ENCODE measurements at regions not wholly inside any gene's neighbourhood (a gene's known extent, or its start where the extent isn't known, plus 50 kb on each side); places are given as distances from the start of the nearest gene placed in this dataset.

DNA sequence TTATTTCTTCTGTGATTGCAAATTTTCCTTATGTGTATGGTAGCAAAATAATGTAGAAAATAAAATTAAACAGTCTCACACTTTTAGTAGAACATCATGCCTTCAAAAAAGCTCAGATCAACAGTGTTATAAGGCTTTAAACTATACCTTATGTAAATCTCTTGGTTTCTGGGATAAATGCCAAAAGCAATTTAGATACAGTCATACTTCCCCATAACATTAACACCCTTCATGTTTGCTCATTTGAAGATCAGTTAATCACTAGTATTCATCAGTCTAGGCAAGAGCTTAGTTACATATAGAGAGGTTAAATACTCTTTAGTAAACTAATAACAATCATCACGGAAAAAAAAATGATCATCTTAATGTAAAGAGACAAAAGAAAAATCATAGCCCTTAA lies 421.8 kb upstream of the ANO3 start:
- no peak overlapping the region for H3K4me3 ChIP-seq (ENCODE audit: control insufficient read depth in 2 of 3, extremely low read depth in 1 of 3, insufficient read depth in 2 of 3, low read depth in 1 of 3, low read length in 3 of 3)
- DNase-seq (ENCODE audit: low read depth, low spot score) = no peak
- H2AFZ ChIP-seq (ENCODE audit: control insufficient read depth, low read length) = no peak overlapping the region
- dilution Hi-C loops (cut with MboI; ENCODE audit: extremely low pct_ligation_motif_present, low sequenced_read_pairs) = no loop called here
- no peaks in the 10 kb centered on the region for H4K20me1 ChIP-seq (ENCODE audit: control insufficient read depth, extremely low read depth, insufficient read depth, low read length)
- no peaks in the 10 kb centered on the region for H3K9me3 ChIP-seq (ENCODE audit: control insufficient read depth, low read depth, low read length)
- H3K79me2 ChIP-seq (ENCODE audit: control insufficient read depth, insufficient read depth, low read length) = no peaks in the 10 kb centered on the region
- no peaks in the 10 kb centered on the region for H3K9me1 ChIP-seq (ENCODE audit: control insufficient read depth, extremely low read depth, insufficient read depth, low read length)
- H3K4me1 ChIP-seq (ENCODE audit: control insufficient read depth, extremely low read depth, insufficient read depth, low read length) = no peaks in the 10 kb centered on the region
- no peak for FAIRE-seq
- H3K27me3 ChIP-seq (ENCODE audit: control insufficient read depth, extremely low read depth, insufficient read depth, low read length) = no peaks in the 10 kb centered on the region
- no peak overlapping the region for H3K27ac ChIP-seq (ENCODE audit: control insufficient read depth, insufficient read depth, low read length)
- no peak overlapping the region for H3K9ac ChIP-seq (ENCODE audit: control insufficient read depth, extremely low read depth, insufficient read depth, low read length)
- H3K4me2 ChIP-seq (ENCODE audit: control insufficient read depth, extremely low read depth, insufficient read depth, low read depth, low read length) = no peak overlapping the region
- no peak for TF ChIP-seq EZH2 (IDR thresholded peaks at IDR 0.05; ENCODE audit: low read length)
- TF ChIP-seq, protein P1, sequence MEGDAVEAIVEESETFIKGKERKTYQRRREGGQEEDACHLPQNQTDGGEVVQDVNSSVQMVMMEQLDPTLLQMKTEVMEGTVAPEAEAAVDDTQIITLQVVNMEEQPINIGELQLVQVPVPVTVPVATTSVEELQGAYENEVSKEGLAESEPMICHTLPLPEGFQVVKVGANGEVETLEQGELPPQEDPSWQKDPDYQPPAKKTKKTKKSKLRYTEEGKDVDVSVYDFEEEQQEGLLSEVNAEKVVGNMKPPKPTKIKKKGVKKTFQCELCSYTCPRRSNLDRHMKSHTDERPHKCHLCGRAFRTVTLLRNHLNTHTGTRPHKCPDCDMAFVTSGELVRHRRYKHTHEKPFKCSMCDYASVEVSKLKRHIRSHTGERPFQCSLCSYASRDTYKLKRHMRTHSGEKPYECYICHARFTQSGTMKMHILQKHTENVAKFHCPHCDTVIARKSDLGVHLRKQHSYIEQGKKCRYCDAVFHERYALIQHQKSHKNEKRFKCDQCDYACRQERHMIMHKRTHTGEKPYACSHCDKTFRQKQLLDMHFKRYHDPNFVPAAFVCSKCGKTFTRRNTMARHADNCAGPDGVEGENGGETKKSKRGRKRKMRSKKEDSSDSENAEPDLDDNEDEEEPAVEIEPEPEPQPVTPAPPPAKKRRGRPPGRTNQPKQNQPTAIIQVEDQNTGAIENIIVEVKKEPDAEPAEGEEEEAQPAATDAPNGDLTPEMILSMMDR (optimal IDR thresholded peaks at IDR 0.05 in 1 of 3, IDR thresholded peaks at IDR 0.05 in 1 of 3, conservative IDR thresholded peaks at IDR 0.05 in 1 of 3; ENCODE audit: extremely low read depth in 1 of 3, insufficient read depth in 2 of 3, low read length in 3 of 3) = no peak
- no peaks in the 10 kb centered on the region for H3K36me3 ChIP-seq (ENCODE audit: control insufficient read depth in 2 of 2, extremely low read depth in 1 of 2, insufficient read depth in 2 of 2, low read length in 2 of 2)

DNA sequence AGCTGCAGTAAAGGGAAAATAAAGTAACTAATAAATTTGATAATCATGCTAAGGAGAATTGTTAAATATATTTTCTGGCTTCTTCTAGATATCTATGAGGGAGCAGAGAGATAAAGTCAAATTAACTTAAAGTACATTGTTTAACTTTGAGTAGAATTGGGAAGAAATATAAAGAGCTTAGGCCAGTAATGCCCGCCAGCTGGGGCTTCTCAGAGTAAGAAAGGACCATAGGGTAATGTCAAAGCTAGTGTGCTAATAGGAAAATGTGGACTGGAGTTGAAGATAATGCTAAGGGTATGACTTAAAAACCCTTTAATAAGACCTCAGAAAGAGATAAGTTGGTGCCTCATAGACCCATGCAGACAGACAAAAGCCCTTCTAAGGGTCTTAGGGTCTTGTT lies 411.6 kb upstream of the ANO3 start:
- H3K9ac ChIP-seq (ENCODE audit: control insufficient read depth, extremely low read depth, insufficient read depth, low read length) = no peak overlapping the region
- H3K9me1 ChIP-seq (ENCODE audit: control insufficient read depth, extremely low read depth, insufficient read depth, low read length) = no peaks in the 10 kb centered on the region
- no peak overlapping the region for H3K4me3 ChIP-seq (ENCODE audit: control insufficient read depth in 2 of 3, extremely low read depth in 1 of 3, insufficient read depth in 2 of 3, low read depth in 1 of 3, low read length in 3 of 3)
- TF ChIP-seq EZH2 (IDR thresholded peaks at IDR 0.05; ENCODE audit: low read length) = no peak
- TF ChIP-seq, protein P1 (optimal IDR thresholded peaks at IDR 0.05 in 1 of 3, IDR thresholded peaks at IDR 0.05 in 1 of 3, conservative IDR thresholded peaks at IDR 0.05 in 1 of 3; ENCODE audit: extremely low read depth in 1 of 3, insufficient read depth in 2 of 3, low read length in 3 of 3) = no peak
- H3K4me1 ChIP-seq (ENCODE audit: control insufficient read depth, extremely low read depth, insufficient read depth, low read length) = no peaks in the 10 kb centered on the region
- DNase-seq (ENCODE audit: low read depth, low spot score) = no peak
- H3K79me2 ChIP-seq (ENCODE audit: control insufficient read depth, insufficient read depth, low read length) = no peaks in the 10 kb centered on the region
- no peak overlapping the region for H2AFZ ChIP-seq (ENCODE audit: control insufficient read depth, low read length)
- H3K4me2 ChIP-seq (ENCODE audit: control insufficient read depth, extremely low read depth, insufficient read depth, low read depth, low read length) = no peak overlapping the region
- H3K27ac ChIP-seq (ENCODE audit: control insufficient read depth, insufficient read depth, low read length) = no peak overlapping the region
- no peak for FAIRE-seq
- no peaks in the 10 kb centered on the region for H4K20me1 ChIP-seq (ENCODE audit: control insufficient read depth, extremely low read depth, insufficient read depth, low read length)
- H3K27me3 ChIP-seq (ENCODE audit: control insufficient read depth, extremely low read depth, insufficient read depth, low read length) = no peaks in the 10 kb centered on the region
- dilution Hi-C loops (cut with MboI; ENCODE audit: extremely low pct_ligation_motif_present, low sequenced_read_pairs) = no loop called here
- H3K9me3 ChIP-seq (ENCODE audit: control insufficient read depth, low read depth, low read length) = no peaks in the 10 kb centered on the region
- no peaks in the 10 kb centered on the region for H3K36me3 ChIP-seq (ENCODE audit: control insufficient read depth in 2 of 2, extremely low read depth in 1 of 2, insufficient read depth in 2 of 2, low read length in 2 of 2)

All from keratinocyte (primary cell).